Right lobe of liver (tissue), 6 donors: ENCODE measurements at regions not wholly inside any gene's neighbourhood (a gene's known extent, or its start where the extent isn't known, plus 50 kb on each side); places are given as distances from the start of the nearest gene placed in this dataset.

Source experiments
- ATAC-seq, 4 donors: fragments of 200-7000 bp; cut with Tn5 transposase; one replicate each; pipeline ENCODE4 v1.9.1; 2020; ENCODE audit warnings: mild to moderate bottlenecking in 4 of 4, moderate library complexity in 4 of 4
- DNase-seq, 3 donors: peaks; one replicate each; pipeline ENCODE4 v3.0.0-alpha.2; 2020
- H3K27ac ChIP-seq, 3 donors: fragments of 200-600 bp; one replicate each; pipeline ENCODE4 v1.8.0; 2022
- H3K27me3 ChIP-seq, 2 donors: fragments of 200-600 bp; one replicate each; pipeline ENCODE4 v1.8.0; 2022
- H3K36me3 ChIP-seq, 4 donors: fragments of 200-600 bp; sonication (generic) in 1 of 4; one replicate each; pipeline versions ENCODE4 v1.5.1 to v1.8.0; 2017 to 2022; ENCODE audit warnings: control low read depth in 1 of 4
- H3K4me1 ChIP-seq, 4 donors: fragments of 200-600 bp; sonication (generic) in 1 of 4; one replicate each; pipeline versions ENCODE4 v1.5.1 to v1.8.0; 2017 to 2022; ENCODE audit warnings: control low read depth in 1 of 4
- H3K4me3 ChIP-seq, 3 donors: fragments of 200-600 bp; one replicate each; pipeline ENCODE4 v1.8.0; 2022
- H3K9me3 ChIP-seq, 4 donors: fragments of 200-600 bp; sonication (generic) in 1 of 4; one replicate each; pipeline versions ENCODE4 v1.5.1 to v1.8.0; 2017 to 2022; ENCODE audit warnings: control low read depth in 1 of 4
- CTCF ChIP-seq, 4 donors: fragments of 200-600 bp in 3 of 4; fragments of 450-650 bp in 1 of 4; IDR thresholded peaks; one replicate each; pipeline versions ENCODE4 v1.5.1 to v1.8.0; 2016 to 2022; ENCODE audit warnings: antibody characterized with exemption in 4 of 4, mild to moderate bottlenecking in 2 of 4
- POLR2A ChIP-seq: fragments of 450-650 bp; IDR thresholded peaks from one replicate; pipeline ENCODE4 v1.6.1; 2017; ENCODE audit warnings: antibody characterized with exemption, mild to moderate bottlenecking
- WGBS: methylation state at CpG from one replicate; pipeline ENCODE4 v1.1.6; 2018; ENCODE audit warnings: low coverage, low lambda C conversion rate; ENCODE audit not compliant: insufficient coverage; ENCODE audit errors: missing lambda C conversion rate; 5-methylcytosine and 5-hydroxymethylcytosine counted together
- intact Hi-C, 2 donors: fragments of 100-400 bp; cut with DNase I; formaldehyde crosslinking; loops; one replicate each; pipeline versions ENCODE4 v1.11.2 to v1.14.1; 2022
- donor health status: DM: no; HTN: yes; CAD: no.
- donor health status: DM: no; HTN: no; CAD: no.
- donor health status: DM: no; HTN: no; CAD: no.
- donor health status: DM: no; HTN: yes; CAD: no.
- donor health status: DM: no; HTN: yes; CAD: no.

GRCh38 chr3:14261229-14261628 is 82.6 kb downstream of the LSM3 start:
- no peaks in the 10 kb centered on the region for H3K36me3 ChIP-seq
- H3K27ac ChIP-seq = no peak overlapping the region
- TF ChIP-seq CTCF (IDR thresholded peaks at IDR 0.05) (peak; percentile 91 to 99 (median 98)), POLR2A (no peak)
- H3K27me3 ChIP-seq = no peaks in the 10 kb centered on the region
- DNase-seq = peak; percentile 80 to 83 (median 82)
- H3K4me3 ChIP-seq = no peak overlapping the region
- H3K9me3 ChIP-seq = no peaks in the 10 kb centered on the region
- intact Hi-C loops = loop anchor here (5.0 to 10.0 kb wide), 3 partner anchors 56 to 206 kb away; no protein-coding TSS in a partner anchor
- ATAC-seq = peak; percentile 87 to 96 (median 91)
- WGBS = 10% methylated on average over 8 of the region's 8 CpGs
- H3K4me1 ChIP-seq = no peaks in the 10 kb centered on the region

- 80% methylated on average over 1 of the region's 1 CpG for WGBS
- DNase-seq = no peak
Measured at GRCh38 chr3:14262212-14262611, 83.6 kb downstream of the LSM3 start.

GRCh38 chr3:14262867-14263266 is 84.2 kb downstream of the LSM3 start:
- no peak for ATAC-seq
- Histone ChIP-seq H3K27me3 (no peaks in the 10 kb centered on the region), H3K9me3 (no peaks in the 10 kb centered on the region), H3K4me1 (no peaks in the 10 kb centered on the region), H3K4me3 (no peak overlapping the region), H3K36me3 (no peaks in the 10 kb centered on the region), H3K27ac (no peak overlapping the region)
- DNase-seq = no peak
- TF ChIP-seq CTCF (IDR thresholded peaks at IDR 0.05) (no peak), POLR2A (no peak)
- 57% methylated on average over 3 of the region's 3 CpGs for WGBS
- intact Hi-C loops = loop anchor here (5.0 to 10.0 kb wide), 3 partner anchors 58 to 204 kb away; no protein-coding TSS in a partner anchor

More at GRCh38 chr3:14262212-14262611, 83.6 kb downstream of the LSM3 start:
- no peaks in the 10 kb centered on the region for H3K27me3 ChIP-seq
- no peak for ATAC-seq
- intact Hi-C loops = loop anchor here (5.0 to 10.0 kb wide), 3 partner anchors 57 to 205 kb away; no protein-coding TSS in a partner anchor
- no peak overlapping the region for H3K4me3 ChIP-seq
- no peaks in the 10 kb centered on the region for H3K9me3 ChIP-seq
- H3K27ac ChIP-seq = no peak overlapping the region
- H3K4me1 ChIP-seq = no peaks in the 10 kb centered on the region
- H3K36me3 ChIP-seq = no peaks in the 10 kb centered on the region
- TF ChIP-seq POLR2A (no peak), CTCF (IDR thresholded peaks at IDR 0.05) (no peak)

- intact Hi-C loops = loop anchor here (5.0 to 10.0 kb wide), 3 partner anchors 59 to 204 kb away; no protein-coding TSS in a partner anchor
- Histone ChIP-seq H3K27ac (no peak overlapping the region), H3K4me1 (no peaks in the 10 kb centered on the region), H3K9me3 (no peaks in the 10 kb centered on the region), H3K4me3 (no peak overlapping the region), H3K27me3 (no peaks in the 10 kb centered on the region), H3K36me3 (no peaks in the 10 kb centered on the region)
- DNase-seq (no peak), ATAC-seq (no peak)
- TF ChIP-seq POLR2A = no peak
- no peak for TF ChIP-seq CTCF (IDR thresholded peaks at IDR 0.05)
- WGBS = 71% methylated on average over 8 of the region's 9 CpGs
Measured at GRCh38 chr3:14263317-14264005, 84.8 kb downstream of the LSM3 start.
